ENCODE measurements at regions not wholly inside any gene's neighbourhood (a gene's known extent, or its start where the extent isn't known, plus 50 kb on each side); places are given as distances from the start of the nearest gene placed in this dataset.

DNA sequence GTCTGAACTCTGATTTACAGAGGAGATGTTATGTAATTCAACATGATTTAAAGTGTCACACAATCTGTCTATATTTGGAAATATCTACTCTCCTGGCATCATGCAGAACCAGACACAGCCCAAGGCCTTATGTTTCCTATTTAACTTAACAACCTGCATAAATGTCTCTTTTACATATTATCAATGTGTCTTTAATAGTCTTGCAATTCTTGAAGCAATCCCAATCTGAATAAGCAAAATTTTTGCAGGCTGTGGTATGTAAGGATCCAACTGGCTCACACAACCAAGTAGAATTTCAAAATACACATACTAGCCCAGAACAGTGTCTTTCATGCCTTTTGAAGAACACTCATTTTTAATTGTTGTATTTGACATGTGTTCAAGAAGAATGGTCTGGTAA, 443.2 kb downstream of the MAFB start:
- Histone ChIP-seq H3K36me3 (no peaks in the 10 kb centered on the region), H3K27me3 (peaks cover 0 to 28% (median 2%) of the 10 kb centered on the region in 7 donors), H3K4me1 (no peaks in the 10 kb centered on the region), H3K27ac (no peak overlapping the region), H3K4me3 (no peak overlapping the region), H3K9me3 (peaks cover 0 to 3% (median 0%) of the 10 kb centered on the region in 11 donors)
- ATAC-seq = no peak
- no peak for DNase-seq
- intact Hi-C loops (cut with DNase I) = loop anchor here in 1 of 10 donors (5.0 kb wide), 1 partner anchor 1241 kb away; no protein-coding TSS in a partner anchor
- TF ChIP-seq, protein P1, sequence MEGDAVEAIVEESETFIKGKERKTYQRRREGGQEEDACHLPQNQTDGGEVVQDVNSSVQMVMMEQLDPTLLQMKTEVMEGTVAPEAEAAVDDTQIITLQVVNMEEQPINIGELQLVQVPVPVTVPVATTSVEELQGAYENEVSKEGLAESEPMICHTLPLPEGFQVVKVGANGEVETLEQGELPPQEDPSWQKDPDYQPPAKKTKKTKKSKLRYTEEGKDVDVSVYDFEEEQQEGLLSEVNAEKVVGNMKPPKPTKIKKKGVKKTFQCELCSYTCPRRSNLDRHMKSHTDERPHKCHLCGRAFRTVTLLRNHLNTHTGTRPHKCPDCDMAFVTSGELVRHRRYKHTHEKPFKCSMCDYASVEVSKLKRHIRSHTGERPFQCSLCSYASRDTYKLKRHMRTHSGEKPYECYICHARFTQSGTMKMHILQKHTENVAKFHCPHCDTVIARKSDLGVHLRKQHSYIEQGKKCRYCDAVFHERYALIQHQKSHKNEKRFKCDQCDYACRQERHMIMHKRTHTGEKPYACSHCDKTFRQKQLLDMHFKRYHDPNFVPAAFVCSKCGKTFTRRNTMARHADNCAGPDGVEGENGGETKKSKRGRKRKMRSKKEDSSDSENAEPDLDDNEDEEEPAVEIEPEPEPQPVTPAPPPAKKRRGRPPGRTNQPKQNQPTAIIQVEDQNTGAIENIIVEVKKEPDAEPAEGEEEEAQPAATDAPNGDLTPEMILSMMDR (IDR thresholded peaks at IDR 0.05) = no peak

DNA sequence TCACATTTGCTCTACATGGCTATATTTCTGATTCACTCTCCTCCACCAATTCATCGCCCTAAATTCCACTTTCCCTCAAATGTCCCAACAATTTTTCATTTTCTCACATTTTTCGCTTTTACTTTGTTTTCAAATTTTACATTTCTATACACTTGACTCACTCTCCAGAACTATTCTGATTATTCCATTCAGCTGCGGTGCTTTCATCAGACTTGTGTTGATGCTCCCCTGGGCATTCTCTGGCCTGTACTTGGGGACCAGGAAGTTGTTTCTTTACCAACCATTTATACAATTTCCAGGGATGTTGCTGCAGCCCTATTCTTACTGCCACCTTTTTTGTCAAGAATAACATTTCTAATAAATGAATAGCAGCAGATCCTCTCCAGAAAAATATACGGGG, 444.8 kb downstream of the MAFB start:
- Histone ChIP-seq H3K36me3 (no peaks in the 10 kb centered on the region), H3K9me3 (no peaks in the 10 kb centered on the region), H3K4me1 (no peaks in the 10 kb centered on the region), H3K27me3 (peaks cover 0 to 38% (median 3%) of the 10 kb centered on the region in 7 donors), H3K4me3 (no peak overlapping the region), H3K27ac (no peak overlapping the region)
- ATAC-seq = no peak
- TF ChIP-seq, protein P1 (IDR thresholded peaks at IDR 0.05) = no peak
- WGBS, 2 donors = 90 to 93% methylated on average over 4 of the region's 4 CpGs
- DNase-seq = no peak
- intact Hi-C loops (cut with DNase I) = no loop called here

DNA sequence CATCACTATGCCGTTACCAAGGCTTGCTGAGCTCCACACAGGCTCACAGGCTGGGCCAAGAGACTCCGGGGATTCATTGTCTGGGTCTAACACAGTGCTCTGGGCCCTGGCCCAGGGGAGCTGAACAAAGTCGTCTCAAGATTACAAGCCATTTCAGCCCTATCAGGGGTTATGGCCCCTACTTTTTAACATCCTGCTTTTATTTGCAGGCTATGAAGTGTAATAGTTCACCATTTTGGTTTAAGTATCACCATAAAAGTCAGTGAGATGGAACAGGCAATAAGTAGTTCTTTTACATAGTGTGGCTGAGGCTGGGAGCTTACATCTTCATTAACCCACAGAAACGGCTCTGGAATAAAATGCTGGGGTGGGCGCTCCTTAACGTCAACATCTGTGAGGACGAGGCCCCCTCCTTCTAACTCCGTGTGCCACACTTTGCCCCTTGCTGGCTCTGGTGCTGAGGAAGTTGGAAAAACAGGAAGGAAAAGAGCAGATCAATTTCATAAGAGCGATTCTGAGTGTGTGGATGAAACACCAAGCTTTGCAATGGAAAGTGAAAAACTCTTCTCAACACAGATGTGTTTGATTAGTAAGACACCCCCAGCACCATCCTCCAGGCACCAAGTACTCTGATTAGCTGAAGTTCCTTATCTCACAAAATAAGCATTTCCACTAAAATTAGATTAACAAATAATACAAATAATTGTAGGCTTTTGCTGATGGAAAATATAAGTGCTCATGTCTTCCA, 447.3 kb downstream of the MAFB start:
- Histone ChIP-seq H3K4me1 (no peaks in the 10 kb centered on the region), H3K4me3 (no peak overlapping the region), H3K27ac (no peak overlapping the region), H3K36me3 (no peaks in the 10 kb centered on the region), H3K27me3 (peaks cover 0 to 38% (median 3%) of the 10 kb centered on the region in 7 donors), H3K9me3 (no peaks in the 10 kb centered on the region)
- 62 to 71% methylated on average over 9 of the region's 9 CpGs for WGBS, 2 donors
- DNase-seq (no peak), ATAC-seq (no peak)
- TF ChIP-seq, protein P1 (IDR thresholded peaks at IDR 0.05) = no peak
- intact Hi-C loops (cut with DNase I) = no loop called here

DNA sequence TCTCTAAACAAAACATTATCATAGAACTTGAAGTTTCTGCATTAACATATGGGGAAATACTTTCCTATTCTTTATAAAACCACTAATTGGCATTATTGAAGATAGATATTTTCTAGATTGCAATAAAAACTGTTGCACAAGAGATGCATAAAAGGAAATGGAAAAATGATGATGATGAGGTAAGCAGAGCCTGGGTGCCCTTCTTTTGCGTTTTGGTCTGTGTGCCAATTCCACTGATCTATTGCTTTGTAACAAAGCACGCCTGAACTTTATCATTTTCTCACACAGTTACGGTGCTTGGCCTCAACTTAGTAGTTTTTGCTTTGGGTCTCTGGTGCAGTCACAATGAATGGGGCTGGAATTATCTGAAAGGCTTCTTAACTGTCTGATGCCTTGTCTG, 450.5 kb downstream of the MAFB start:
- Histone ChIP-seq H3K9me3 (no peaks in the 10 kb centered on the region), H3K4me3 (no peak overlapping the region), H3K4me1 (no peaks in the 10 kb centered on the region), H3K36me3 (no peaks in the 10 kb centered on the region), H3K27ac (no peak overlapping the region), H3K27me3 (peaks cover 0 to 41% (median 5%) of the 10 kb centered on the region in 7 donors)
- ATAC-seq = no peak
- 84 to 92% methylated on average over 3 of the region's 3 CpGs for WGBS, 2 donors
- intact Hi-C loops (cut with DNase I) = no loop called here
- TF ChIP-seq, protein P1 (IDR thresholded peaks at IDR 0.05) = no peak
- no peak for DNase-seq
